ENCODE measurements at regions not wholly inside any gene's neighbourhood (a gene's known extent, or its start where the extent isn't known, plus 50 kb on each side); places are given as distances from the start of the nearest gene placed in this dataset.

GRCh38 chr20:24337069-24337468, 132.4 kb upstream of the SYNDIG1 start:
- H3K4me1 ChIP-seq: no peaks in the 10 kb centered on the region
- H3K27ac ChIP-seq: no peak overlapping the region
- peak in 1 of 4 donors; percentile 38 for ATAC-seq
- FAIRE-seq: no peak
- no peak for DNase-seq
- no peaks in the 10 kb centered on the region for H3K36me3 ChIP-seq
- H3K27me3 ChIP-seq: no peaks in the 10 kb centered on the region
- H3K9me3 ChIP-seq: no peaks in the 10 kb centered on the region
- H3K4me3 ChIP-seq: no peak overlapping the region
- no peak for TF ChIP-seq CTCF (IDR thresholded peaks at IDR 0.05)
- intact Hi-C loops (cut with DNase I): no loop called here
- 53 to 58% methylated on average over 4 of the region's 4 CpGs for WGBS, 2 donors

GRCh38 chr20:24334830-24335229, 134.6 kb upstream of the SYNDIG1 start:
- no peaks in the 10 kb centered on the region for H3K27me3 ChIP-seq
- no peak for FAIRE-seq

GRCh38 chr20:24332956-24333355, 136.5 kb upstream of the SYNDIG1 start:
- Histone ChIP-seq H3K4me1 (no peaks in the 10 kb centered on the region), H3K27me3 (no peaks in the 10 kb centered on the region), H3K27ac (no peak overlapping the region), H3K9me3 (no peaks in the 10 kb centered on the region), H3K4me3 (no peak overlapping the region), H3K36me3 (no peaks in the 10 kb centered on the region)
- no peak for TF ChIP-seq CTCF (IDR thresholded peaks at IDR 0.05)
- intact Hi-C loops (cut with DNase I): no loop called here
- no peak for DNase-seq
- ATAC-seq: no peak
- FAIRE-seq: no peak

More at GRCh38 chr20:24334830-24335229, 134.6 kb upstream of the SYNDIG1 start:
- ATAC-seq (no peak), DNase-seq (no peak)
- no peak for TF ChIP-seq CTCF (IDR thresholded peaks at IDR 0.05)
- intact Hi-C loops (cut with DNase I): no loop called here
- H3K4me1 ChIP-seq: no peaks in the 10 kb centered on the region
- WGBS, 2 donors: 59 to 80% methylated on average over 2 of the region's 2 CpGs
- no peaks in the 10 kb centered on the region for H3K9me3 ChIP-seq
- no peak overlapping the region for H3K27ac ChIP-seq
- H3K4me3 ChIP-seq: no peak overlapping the region
- no peaks in the 10 kb centered on the region for H3K36me3 ChIP-seq

DNA sequence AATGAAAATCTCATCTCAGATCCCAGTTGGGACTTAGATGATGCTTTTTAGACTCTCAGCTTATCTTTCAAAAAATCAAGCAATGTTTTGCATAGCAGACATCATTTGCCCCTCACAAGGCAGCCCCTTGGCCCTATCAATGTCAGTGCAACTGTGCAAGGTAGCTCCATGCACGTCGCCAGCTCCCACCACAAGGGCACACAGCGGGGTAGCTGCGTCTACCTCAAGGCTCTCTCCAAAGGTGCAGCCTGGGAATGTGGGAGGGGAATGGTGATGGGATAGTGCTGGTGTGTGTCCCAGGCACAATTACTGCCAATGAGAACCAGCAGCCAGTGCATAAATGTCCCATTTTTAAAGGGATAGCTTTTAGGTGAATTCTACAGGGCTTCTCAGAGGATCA, 137.5 kb upstream of the SYNDIG1 start:
- no peak overlapping the region for H3K4me3 ChIP-seq
- no peak for TF ChIP-seq CTCF (IDR thresholded peaks at IDR 0.05)
- no peak for FAIRE-seq
- H3K27ac ChIP-seq: no peak overlapping the region
- no peaks in the 10 kb centered on the region for H3K36me3 ChIP-seq
- no peaks in the 10 kb centered on the region for H3K4me1 ChIP-seq
- no peak for ATAC-seq
- no peak for DNase-seq
- no peaks in the 10 kb centered on the region for H3K27me3 ChIP-seq
- intact Hi-C loops (cut with DNase I): no loop called here
- WGBS, 2 donors: 82 to 93% methylated on average over 4 of the region's 4 CpGs
- no peaks in the 10 kb centered on the region for H3K9me3 ChIP-seq

DNA sequence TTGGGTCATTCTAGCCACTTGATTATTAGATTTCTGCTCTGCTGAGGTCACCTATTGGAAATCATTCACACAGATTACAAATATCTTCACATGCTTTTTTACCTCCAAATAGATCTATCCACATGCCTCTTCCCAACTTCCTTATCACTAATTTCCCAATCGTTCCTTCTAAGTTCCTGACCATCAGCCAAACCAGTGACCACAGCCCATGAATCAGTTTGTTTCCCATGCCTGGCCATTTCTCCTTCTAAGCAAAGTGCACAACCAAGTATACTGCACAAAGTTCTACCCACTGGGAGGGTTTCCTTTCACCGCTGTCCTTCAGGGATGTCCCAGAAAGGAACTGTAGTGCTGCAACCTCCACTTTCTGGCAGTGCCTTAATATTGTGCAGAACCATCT, 140.5 kb upstream of the SYNDIG1 start:
- no peak for TF ChIP-seq CTCF (IDR thresholded peaks at IDR 0.05)
- ATAC-seq (no peak), DNase-seq (no peak), FAIRE-seq (no peak)
- no peak overlapping the region for H3K4me3 ChIP-seq
- H3K27me3 ChIP-seq: no peaks in the 10 kb centered on the region
- intact Hi-C loops (cut with DNase I): no loop called here
- H3K4me1 ChIP-seq: no peaks in the 10 kb centered on the region
- no peak overlapping the region for H3K27ac ChIP-seq
- no peaks in the 10 kb centered on the region for H3K9me3 ChIP-seq
- 60 to 67% methylated on average over 2 of the region's 2 CpGs for WGBS, 2 donors
- no peaks in the 10 kb centered on the region for H3K36me3 ChIP-seq
